Panc1 (cell line): ENCODE measurements at regions not wholly inside any gene's neighbourhood (a gene's known extent, or its start where the extent isn't known, plus 50 kb on each side); places are given as distances from the start of the nearest gene placed in this dataset.

Experiments
- ATAC-seq: fragments of 200-7000 bp; cut with Tn5 transposase; 2 replicates; pipeline ENCODE4 v1.9.1; 2020; ENCODE audit warnings: mild to moderate bottlenecking, moderate library complexity
- BruUV-seq: library from RNA; stranded (reverse); fragments of 400-500 nt; replicated peaks from 2 replicates; lab custom pipeline; 2021; lab: Mats Ljungman, UMichigan
- CTCF ChIA-PET: fragments of 300-600 bp; sonication (Branson Sonifier 250); formaldehyde crosslinking; loops from one replicate; lab custom pipeline; 2022; ENCODE audit warnings: antibody characterized with exemption; lab: Charles Lee
- POLR2A ChIA-PET: fragments of 300-600 bp; sonication (Branson Sonifier 250); formaldehyde crosslinking; loops from one replicate; lab custom pipeline; 2022; ENCODE audit warnings: antibody characterized with exemption; lab: Charles Lee
- DNase-seq: peaks from one replicate; pipeline ENCODE4 v3.0.0-alpha.2; 2010; ENCODE audit warnings: low read depth, low spot score
- H3K27ac ChIP-seq: 2 replicates; pipeline ENCODE4 v1.5.1; 2011; ENCODE audit warnings: mild to moderate bottlenecking, low read length, inconsistent platforms
- H3K27me3 ChIP-seq: fragments of 200-500 bp; sonication (Bioruptor generic); 2 replicates; pipeline ENCODE4 v1.6.0; 2014; ENCODE audit warnings: low read length, inconsistent platforms; ENCODE audit not compliant: control insufficient read depth, insufficient read depth
- H3K36me3 ChIP-seq: fragments of 200-500 bp; sonication (Bioruptor generic); 2 replicates; pipeline ENCODE4 v1.5.1; 2014; ENCODE audit warnings: inconsistent platforms, mild to moderate bottlenecking, low read length, moderate library complexity; ENCODE audit not compliant: control insufficient read depth, insufficient read depth
- H3K4me1 ChIP-seq: 2 replicates; pipeline ENCODE4 v1.5.1; 2011; ENCODE audit warnings: inconsistent platforms, mild to moderate bottlenecking, low read length, moderate library complexity; ENCODE audit not compliant: control insufficient read depth, insufficient read depth
- H3K4me3 ChIP-seq, 2 experiments: 2 replicates each; pipeline ENCODE4 v1.5.1; 2011 to 2012; ENCODE audit warnings: low read depth in 2 of 2, low read length in 2 of 2, mild to moderate bottlenecking in 2 of 2, inconsistent platforms in 1 of 2, moderate library complexity in 1 of 2
- H3K9me3 ChIP-seq: fragments of 200-500 bp; sonication (Bioruptor generic); 2 replicates; pipeline ENCODE4 v1.5.1; 2014; ENCODE audit warnings: low read depth, mild to moderate bottlenecking, inconsistent platforms, low read length, moderate library complexity; ENCODE audit not compliant: control insufficient read depth, insufficient read depth
- POLR2AphosphoS5 ChIP-seq: IDR thresholded peaks from 2 replicates; pipeline ENCODE4 v1.6.1; 2012; ENCODE audit warnings: mild to moderate bottlenecking, low read depth, low read length, moderate library complexity
- SIN3A ChIP-seq: IDR thresholded peaks from 2 replicates; pipeline ENCODE4 v1.6.1; 2012; ENCODE audit warnings: low read depth, mild to moderate bottlenecking, low read length, moderate library complexity, borderline replicate concordance; ENCODE audit not compliant: insufficient read depth
- TCF7L2 ChIP-seq: IDR thresholded peaks from 2 replicates; pipeline ENCODE4 v1.6.1; 2011; ENCODE audit warnings: mild to moderate bottlenecking, low read depth, low read length, inconsistent platforms
- in situ Hi-C: cut with HindIII; loops from 2 replicates; pipeline ENCODE4 v1.10.0; 2016; ENCODE audit warnings: low sequenced_read_pairs, low pct_unique_long_range_greater_than_20kb
- intact Hi-C: fragments of 100-400 bp; cut with micrococcal nuclease; formaldehyde crosslinking; loops from one replicate; pipeline ENCODE4 v1.10.0; 2022; ENCODE audit not compliant: unreplicated experiment
- TF ChIP-seq, protein P1 (sequence below): fragments of 450-650 bp; IDR thresholded peaks from 2 replicates; pipeline ENCODE4 v1.5.1; 2017; ENCODE audit warnings: mild to moderate bottlenecking
- TF ChIP-seq, protein P2 (sequence below), 2 experiments: IDR thresholded peaks; 2 replicates each; pipeline ENCODE4 v1.6.1; 2011 to 2012; ENCODE audit warnings: low read depth in 2 of 2, control low read depth in 1 of 2, low read length in 1 of 2, mild to moderate bottlenecking in 1 of 2, moderate library complexity in 1 of 2; ENCODE audit not compliant: insufficient read depth in 1 of 2

DNA sequence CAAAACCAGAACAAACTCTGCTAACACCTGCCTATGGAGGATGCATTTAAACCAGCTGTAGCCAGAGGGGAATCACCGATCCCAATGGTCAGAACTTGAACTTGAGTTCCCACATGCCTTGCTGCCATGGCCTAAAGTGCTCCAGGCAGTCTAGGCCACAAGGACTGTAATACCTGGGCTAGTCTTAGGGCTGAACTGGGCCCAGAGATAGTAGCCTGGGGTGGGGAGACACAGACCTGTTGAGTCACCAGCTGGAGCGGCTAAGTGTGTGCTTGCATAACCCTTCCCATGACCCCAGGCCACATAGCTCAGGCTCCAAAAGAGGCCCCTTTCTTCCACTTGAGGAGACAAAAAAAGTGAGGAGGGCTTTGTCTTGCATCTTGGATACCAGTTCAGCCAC lies 515.0 kb upstream of the DDX18 start:
- no peak for DNase-seq
- ATAC-seq: no peak
- Histone ChIP-seq H3K27ac (no peak overlapping the region), H3K4me1 (no peaks in the 10 kb centered on the region), H3K36me3 (no peaks in the 10 kb centered on the region), H3K9me3 (no peaks in the 10 kb centered on the region), H3K27me3 (no peaks in the 10 kb centered on the region), H3K4me3 (no peak overlapping the region)
- in situ Hi-C loops (no loop called here), intact Hi-C loops (no loop called here)
- no TSS peak for BruUV-seq
- TF ChIP-seq SIN3A (no peak), TCF7L2 (no peak), POLR2AphosphoS5 (no peak)
- TF ChIP-seq, protein P1, sequence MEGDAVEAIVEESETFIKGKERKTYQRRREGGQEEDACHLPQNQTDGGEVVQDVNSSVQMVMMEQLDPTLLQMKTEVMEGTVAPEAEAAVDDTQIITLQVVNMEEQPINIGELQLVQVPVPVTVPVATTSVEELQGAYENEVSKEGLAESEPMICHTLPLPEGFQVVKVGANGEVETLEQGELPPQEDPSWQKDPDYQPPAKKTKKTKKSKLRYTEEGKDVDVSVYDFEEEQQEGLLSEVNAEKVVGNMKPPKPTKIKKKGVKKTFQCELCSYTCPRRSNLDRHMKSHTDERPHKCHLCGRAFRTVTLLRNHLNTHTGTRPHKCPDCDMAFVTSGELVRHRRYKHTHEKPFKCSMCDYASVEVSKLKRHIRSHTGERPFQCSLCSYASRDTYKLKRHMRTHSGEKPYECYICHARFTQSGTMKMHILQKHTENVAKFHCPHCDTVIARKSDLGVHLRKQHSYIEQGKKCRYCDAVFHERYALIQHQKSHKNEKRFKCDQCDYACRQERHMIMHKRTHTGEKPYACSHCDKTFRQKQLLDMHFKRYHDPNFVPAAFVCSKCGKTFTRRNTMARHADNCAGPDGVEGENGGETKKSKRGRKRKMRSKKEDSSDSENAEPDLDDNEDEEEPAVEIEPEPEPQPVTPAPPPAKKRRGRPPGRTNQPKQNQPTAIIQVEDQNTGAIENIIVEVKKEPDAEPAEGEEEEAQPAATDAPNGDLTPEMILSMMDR: no peak
- TF ChIP-seq, protein P2, sequence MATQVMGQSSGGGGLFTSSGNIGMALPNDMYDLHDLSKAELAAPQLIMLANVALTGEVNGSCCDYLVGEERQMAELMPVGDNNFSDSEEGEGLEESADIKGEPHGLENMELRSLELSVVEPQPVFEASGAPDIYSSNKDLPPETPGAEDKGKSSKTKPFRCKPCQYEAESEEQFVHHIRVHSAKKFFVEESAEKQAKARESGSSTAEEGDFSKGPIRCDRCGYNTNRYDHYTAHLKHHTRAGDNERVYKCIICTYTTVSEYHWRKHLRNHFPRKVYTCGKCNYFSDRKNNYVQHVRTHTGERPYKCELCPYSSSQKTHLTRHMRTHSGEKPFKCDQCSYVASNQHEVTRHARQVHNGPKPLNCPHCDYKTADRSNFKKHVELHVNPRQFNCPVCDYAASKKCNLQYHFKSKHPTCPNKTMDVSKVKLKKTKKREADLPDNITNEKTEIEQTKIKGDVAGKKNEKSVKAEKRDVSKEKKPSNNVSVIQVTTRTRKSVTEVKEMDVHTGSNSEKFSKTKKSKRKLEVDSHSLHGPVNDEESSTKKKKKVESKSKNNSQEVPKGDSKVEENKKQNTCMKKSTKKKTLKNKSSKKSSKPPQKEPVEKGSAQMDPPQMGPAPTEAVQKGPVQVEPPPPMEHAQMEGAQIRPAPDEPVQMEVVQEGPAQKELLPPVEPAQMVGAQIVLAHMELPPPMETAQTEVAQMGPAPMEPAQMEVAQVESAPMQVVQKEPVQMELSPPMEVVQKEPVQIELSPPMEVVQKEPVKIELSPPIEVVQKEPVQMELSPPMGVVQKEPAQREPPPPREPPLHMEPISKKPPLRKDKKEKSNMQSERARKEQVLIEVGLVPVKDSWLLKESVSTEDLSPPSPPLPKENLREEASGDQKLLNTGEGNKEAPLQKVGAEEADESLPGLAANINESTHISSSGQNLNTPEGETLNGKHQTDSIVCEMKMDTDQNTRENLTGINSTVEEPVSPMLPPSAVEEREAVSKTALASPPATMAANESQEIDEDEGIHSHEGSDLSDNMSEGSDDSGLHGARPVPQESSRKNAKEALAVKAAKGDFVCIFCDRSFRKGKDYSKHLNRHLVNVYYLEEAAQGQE (IDR thresholded peaks at IDR 0.05; ENCODE audit: insufficient read depth in 1 of 2, low read depth in 2 of 2, low read length in 1 of 2): no peak
- ChIA-PET CTCF (no interaction called here), POLR2A (no interaction called here)

DNA sequence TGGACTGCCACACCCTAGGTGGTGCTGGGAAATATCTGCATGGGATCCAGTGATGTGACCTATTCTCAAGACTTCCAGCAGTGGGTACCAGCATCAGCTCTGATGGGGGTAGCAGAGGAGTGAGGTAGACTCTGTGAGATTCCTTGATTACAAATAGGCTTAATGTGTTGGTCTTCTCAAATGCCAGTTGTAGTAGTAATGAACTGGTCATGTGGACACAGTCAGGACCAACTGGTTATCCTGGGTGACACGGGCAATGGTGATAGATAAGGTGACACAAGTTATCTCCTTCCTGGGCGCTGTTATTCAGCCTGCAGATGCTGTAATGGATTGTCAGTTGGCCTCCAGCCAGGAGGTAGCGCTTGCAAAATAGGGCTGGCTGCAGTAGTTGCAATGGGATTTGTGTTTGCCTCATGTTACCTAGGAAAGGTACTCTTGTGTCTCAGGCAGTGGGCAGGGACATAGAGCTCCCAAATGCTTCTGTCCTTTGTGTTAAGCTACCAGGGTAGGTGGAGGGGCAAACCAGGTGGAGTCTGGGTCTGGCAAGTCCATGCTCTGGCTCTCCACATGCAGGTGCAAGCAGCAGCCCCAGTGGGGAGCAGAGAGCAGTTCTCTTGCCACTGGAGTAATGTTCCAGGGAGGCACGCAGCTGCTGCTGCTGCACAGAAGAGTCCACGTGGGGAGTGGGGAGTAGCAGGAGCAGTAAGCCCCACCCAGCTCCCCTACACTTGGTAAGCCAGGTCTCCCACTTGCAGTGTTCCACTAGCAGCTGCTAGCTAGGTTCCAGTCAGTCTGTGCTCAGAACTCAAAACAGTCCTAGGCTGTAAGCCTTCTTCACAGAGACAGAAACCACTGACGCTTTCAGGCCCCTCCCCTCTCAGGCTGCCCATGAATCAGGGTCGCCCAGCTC lies 505.4 kb upstream of the DDX18 start:
- no TSS peak for BruUV-seq
- no peak overlapping the region for H3K27ac ChIP-seq
- ChIA-PET CTCF (no interaction called here), POLR2A (no interaction called here)
- DNase-seq (no peak), ATAC-seq (no peak)
- no peaks in the 10 kb centered on the region for H3K27me3 ChIP-seq
- H3K36me3 ChIP-seq: no peaks in the 10 kb centered on the region
- no peak for TF ChIP-seq POLR2AphosphoS5
- TF ChIP-seq, protein P2 (IDR thresholded peaks at IDR 0.05; ENCODE audit: insufficient read depth in 1 of 2, low read depth in 2 of 2, low read length in 1 of 2): no peak
- TF ChIP-seq SIN3A: no peak
- no peak for TF ChIP-seq TCF7L2
- TF ChIP-seq, protein P1: no peak
- intact Hi-C loops: no loop called here
- H3K9me3 ChIP-seq: no peaks in the 10 kb centered on the region
- in situ Hi-C loops: no loop called here
- H3K4me1 ChIP-seq: no peaks in the 10 kb centered on the region
- no peak overlapping the region for H3K4me3 ChIP-seq
